Lower leg skin (tissue), 3 donors: ENCODE measurements at regions not wholly inside any gene's neighbourhood (a gene's known extent, or its start where the extent isn't known, plus 50 kb on each side); places are given as distances from the start of the nearest gene placed in this dataset.

Experiments used
- POLR2A ChIP-seq, 2 donors: fragments of 450-650 bp; IDR thresholded peaks; one replicate each; pipeline ENCODE4 v1.6.1; 2016 to 2017; ENCODE audit warnings: antibody characterized with exemption in 2 of 2, mild to moderate bottlenecking in 1 of 2, moderate library complexity in 1 of 2
- TF ChIP-seq, protein P1 (sequence below), 3 donors: fragments of 450-650 bp; IDR thresholded peaks; one replicate each; pipeline ENCODE4 v1.5.1; 2016; ENCODE audit warnings: antibody characterized with exemption in 3 of 3, mild to moderate bottlenecking in 3 of 3, moderate library complexity in 2 of 3

- TF ChIP-seq, protein P1, sequence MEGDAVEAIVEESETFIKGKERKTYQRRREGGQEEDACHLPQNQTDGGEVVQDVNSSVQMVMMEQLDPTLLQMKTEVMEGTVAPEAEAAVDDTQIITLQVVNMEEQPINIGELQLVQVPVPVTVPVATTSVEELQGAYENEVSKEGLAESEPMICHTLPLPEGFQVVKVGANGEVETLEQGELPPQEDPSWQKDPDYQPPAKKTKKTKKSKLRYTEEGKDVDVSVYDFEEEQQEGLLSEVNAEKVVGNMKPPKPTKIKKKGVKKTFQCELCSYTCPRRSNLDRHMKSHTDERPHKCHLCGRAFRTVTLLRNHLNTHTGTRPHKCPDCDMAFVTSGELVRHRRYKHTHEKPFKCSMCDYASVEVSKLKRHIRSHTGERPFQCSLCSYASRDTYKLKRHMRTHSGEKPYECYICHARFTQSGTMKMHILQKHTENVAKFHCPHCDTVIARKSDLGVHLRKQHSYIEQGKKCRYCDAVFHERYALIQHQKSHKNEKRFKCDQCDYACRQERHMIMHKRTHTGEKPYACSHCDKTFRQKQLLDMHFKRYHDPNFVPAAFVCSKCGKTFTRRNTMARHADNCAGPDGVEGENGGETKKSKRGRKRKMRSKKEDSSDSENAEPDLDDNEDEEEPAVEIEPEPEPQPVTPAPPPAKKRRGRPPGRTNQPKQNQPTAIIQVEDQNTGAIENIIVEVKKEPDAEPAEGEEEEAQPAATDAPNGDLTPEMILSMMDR (IDR thresholded peaks at IDR 0.05) = no peak
- no peak for TF ChIP-seq POLR2A (IDR thresholded peaks at IDR 0.05)
Measured at GRCh38 chr2:186381573-186381972, 104.5 kb upstream of the ZC3H15 start.
